ENCODE measurements at regions not wholly inside any gene's neighbourhood (a gene's known extent, or its start where the extent isn't known, plus 50 kb on each side); places are given as distances from the start of the nearest gene placed in this dataset.
A peak's percentile ranks its signal among the peaks of the same experiment; 100 is the strongest.

DNA sequence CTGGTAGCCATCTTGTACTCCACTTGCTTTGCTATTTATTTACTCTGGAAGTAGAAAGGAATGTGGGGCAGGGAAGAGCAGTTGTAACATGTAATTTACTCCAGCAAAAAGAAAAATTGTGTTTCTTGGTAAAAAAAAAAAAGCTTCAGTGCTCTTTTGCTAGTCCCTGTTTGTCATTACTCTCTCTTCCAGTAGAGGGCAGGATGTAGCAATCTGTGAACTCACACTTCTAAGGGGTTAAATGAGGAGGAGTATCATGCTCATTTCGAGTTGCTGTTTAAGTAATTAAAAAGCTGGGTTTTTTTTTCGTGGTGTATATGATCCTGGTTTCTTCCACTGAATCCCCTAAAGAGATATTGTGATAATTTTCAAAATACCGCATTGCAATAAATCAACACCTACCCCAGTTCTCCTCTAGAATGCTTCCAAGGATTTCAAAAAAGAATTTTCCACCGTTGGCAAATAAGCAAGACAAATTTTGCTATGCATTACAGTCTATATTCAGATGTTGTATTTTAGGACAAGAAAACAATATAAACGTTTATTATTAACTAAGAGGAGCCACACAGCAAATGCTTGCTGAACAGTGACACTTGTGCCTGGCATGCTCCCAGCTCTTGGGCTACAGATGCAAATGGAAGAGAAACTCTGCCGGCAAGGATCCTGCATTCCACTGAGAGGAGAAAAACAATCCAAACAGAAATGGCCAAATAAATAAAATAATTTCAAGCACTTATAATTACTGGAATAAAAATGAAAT, 261.6 kb downstream of the ASXL3 start:
- in situ Hi-C loops (cut with HindIII; ENCODE audit: low sequenced_read_pairs) = no loop called here
- TF ChIP-seq CTCF (IDR thresholded peaks at IDR 0.05; ENCODE audit: low read depth, low read length) = peak; percentile 83
- DNase-seq (ENCODE audit: low read depth, low spot score) = peak; percentile 78
- H3K4me3 ChIP-seq (ENCODE audit: low read depth, low read length) = no peak overlapping the region

GRCh38 chr18:33838054-33838453, 260.0 kb downstream of the ASXL3 start:
- no peak for TF ChIP-seq CTCF (IDR thresholded peaks at IDR 0.05; ENCODE audit: low read depth, low read length)
- no peak overlapping the region for H3K4me3 ChIP-seq (ENCODE audit: low read depth, low read length)
- DNase-seq (ENCODE audit: low read depth, low spot score) = no peak
- in situ Hi-C loops (cut with HindIII; ENCODE audit: low sequenced_read_pairs) = no loop called here

DNA sequence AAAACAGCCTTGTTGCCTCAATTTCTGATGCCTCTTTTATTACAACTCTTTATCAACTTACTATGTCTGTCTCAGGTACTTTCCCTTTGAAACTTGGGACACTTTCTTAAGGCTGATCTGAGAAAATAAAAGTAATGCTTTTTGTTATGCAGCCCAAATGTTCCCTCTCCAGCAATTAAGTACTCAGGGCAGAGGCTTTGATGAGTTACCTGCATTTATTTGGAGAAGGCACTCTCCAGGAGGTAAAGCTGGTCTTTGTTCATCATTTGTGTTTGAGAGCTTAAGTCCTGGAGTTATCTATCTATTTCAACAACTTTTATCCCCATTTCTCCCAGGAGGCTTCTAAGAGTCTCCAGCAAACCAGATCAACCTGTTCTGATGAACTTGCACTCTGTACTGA, 259.2 kb downstream of the ASXL3 start:
- DNase-seq (ENCODE audit: low read depth, low spot score) = no peak
- H3K4me3 ChIP-seq (ENCODE audit: low read depth, low read length) = no peak overlapping the region
- no peak for TF ChIP-seq CTCF (IDR thresholded peaks at IDR 0.05; ENCODE audit: low read depth, low read length)
- in situ Hi-C loops (cut with HindIII; ENCODE audit: low sequenced_read_pairs) = no loop called here

DNA sequence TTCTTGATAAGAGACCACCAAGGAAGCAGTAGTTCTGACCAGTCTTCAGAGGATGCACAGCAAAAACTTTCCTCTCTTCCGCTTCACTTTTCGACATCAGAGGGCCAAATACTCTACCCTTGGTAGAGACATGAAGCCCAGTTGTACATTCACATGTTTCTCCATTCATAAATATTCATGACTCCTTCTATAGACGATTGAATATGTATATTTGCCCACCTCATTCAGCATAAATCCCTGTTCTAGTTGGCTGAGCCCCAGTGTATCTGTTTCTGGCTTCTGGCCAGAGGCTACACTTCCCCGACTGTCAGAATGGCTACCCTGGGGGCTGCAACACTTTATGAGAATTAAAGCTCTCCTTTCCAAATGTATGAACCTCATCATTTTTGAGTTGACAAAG, 258.5 kb downstream of the ASXL3 start:
- in situ Hi-C loops (cut with HindIII; ENCODE audit: low sequenced_read_pairs) = no loop called here
- H3K4me3 ChIP-seq (ENCODE audit: low read depth, low read length) = no peak overlapping the region
- no peak for TF ChIP-seq CTCF (IDR thresholded peaks at IDR 0.05; ENCODE audit: low read depth, low read length)
- no peak for DNase-seq (ENCODE audit: low read depth, low spot score)

DNA sequence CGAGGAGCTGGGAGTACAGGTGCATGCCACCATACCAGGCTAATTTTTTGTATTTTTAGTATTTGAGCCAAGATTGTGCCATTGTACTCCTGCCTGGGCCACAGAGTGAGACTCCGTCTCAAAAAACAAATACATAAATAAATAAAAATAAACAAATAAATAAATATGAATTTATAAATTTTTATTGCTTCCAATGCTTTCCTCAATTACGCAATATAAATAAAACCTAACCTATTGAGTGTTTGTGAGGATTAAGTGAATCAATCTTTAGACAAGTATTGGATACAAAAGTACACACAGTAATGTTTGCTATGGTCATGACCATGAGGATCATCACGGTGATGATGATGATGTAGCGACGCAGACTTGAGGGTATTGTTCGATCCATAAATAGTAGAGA, 257.4 kb downstream of the ASXL3 start:
- TF ChIP-seq CTCF (IDR thresholded peaks at IDR 0.05; ENCODE audit: low read depth, low read length) = no peak
- DNase-seq (ENCODE audit: low read depth, low spot score) = no peak
- in situ Hi-C loops (cut with HindIII; ENCODE audit: low sequenced_read_pairs) = no loop called here
- H3K4me3 ChIP-seq (ENCODE audit: low read depth, low read length) = no peak overlapping the region

DNA sequence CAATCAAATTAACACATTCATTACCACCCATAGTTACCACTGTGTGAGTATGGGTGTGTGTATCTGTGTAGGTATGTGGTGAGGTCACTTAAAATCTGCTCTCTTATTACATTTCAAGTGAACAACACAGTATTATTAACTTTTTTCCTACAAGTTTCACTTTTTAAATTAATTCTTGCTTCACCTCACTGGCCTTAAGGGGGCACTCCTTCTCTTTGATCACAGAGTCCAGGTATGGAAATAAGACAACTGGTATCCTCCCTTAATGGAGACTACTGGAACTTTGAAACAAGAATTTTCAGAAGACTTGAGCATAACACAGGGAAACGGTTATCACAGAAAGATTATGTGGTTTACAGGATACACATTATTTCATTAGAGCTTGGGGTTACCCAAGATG, 255.8 kb downstream of the ASXL3 start:
- peak; percentile 6 for DNase-seq (ENCODE audit: low read depth, low spot score)
- H3K4me3 ChIP-seq (ENCODE audit: low read depth, low read length) = no peak overlapping the region
- peak; percentile 15 for TF ChIP-seq CTCF (IDR thresholded peaks at IDR 0.05; ENCODE audit: low read depth, low read length)
- in situ Hi-C loops (cut with HindIII; ENCODE audit: low sequenced_read_pairs) = no loop called here
